ENCODE measurements at regions not wholly inside any gene's neighbourhood (a gene's known extent, or its start where the extent isn't known, plus 50 kb on each side); places are given as distances from the start of the nearest gene placed in this dataset.

- peaks cover 5% of the 10 kb centered on the region for H3K27me3 Mint-ChIP-seq (ENCODE audit: unreplicated experiment)
- no peak overlapping the region for H3K4me3 Mint-ChIP-seq (ENCODE audit: low read depth, unreplicated experiment)
- TF ChIP-seq CTCF (IDR thresholded peaks at IDR 0.05; ENCODE audit: unreplicated experiment) = no peak
- no TSS peak for BruUV-seq (replicated peaks)
- no peaks in the 10 kb centered on the region for H3K36me3 Mint-ChIP-seq (ENCODE audit: insufficient read depth, unreplicated experiment)
- DNase-seq = no peak
- H3K9me3 Mint-ChIP-seq (ENCODE audit: low read depth, unreplicated experiment) = no peaks in the 10 kb centered on the region
- no peaks in the 10 kb centered on the region for H3K4me1 Mint-ChIP-seq (ENCODE audit: low read depth, unreplicated experiment)
- CTCF ChIA-PET = no interaction called here
- intact Hi-C loops (cut with micrococcal nuclease; ENCODE audit: unreplicated experiment) = no loop called here
- no peak overlapping the region for H3K27ac Mint-ChIP-seq (ENCODE audit: unreplicated experiment)
Observed at GRCh38 chr2:136486115-136486514, 279.2 kb upstream of the THSD7B start.

GRCh38 chr2:136482966-136483365 lies 282.4 kb upstream of the THSD7B start:
- Mint-ChIP-seq H3K4me3 (ENCODE audit: low read depth, unreplicated experiment) (no peak overlapping the region), H3K4me1 (ENCODE audit: low read depth, unreplicated experiment) (no peaks in the 10 kb centered on the region), H3K27ac (ENCODE audit: unreplicated experiment) (no peak overlapping the region), H3K27me3 (ENCODE audit: unreplicated experiment) (no peaks in the 10 kb centered on the region), H3K9me3 (ENCODE audit: low read depth, unreplicated experiment) (peaks cover 4% of the 10 kb centered on the region), H3K36me3 (ENCODE audit: insufficient read depth, unreplicated experiment) (no peaks in the 10 kb centered on the region)
- intact Hi-C loops (cut with micrococcal nuclease; ENCODE audit: unreplicated experiment) = no loop called here
- CTCF ChIA-PET = no interaction called here
- no peak for DNase-seq
- TF ChIP-seq CTCF (IDR thresholded peaks at IDR 0.05; ENCODE audit: unreplicated experiment) = no peak
- no TSS peak for BruUV-seq (replicated peaks)

GRCh38 chr2:136482006-136482405 lies 283.3 kb upstream of the THSD7B start:
- Mint-ChIP-seq H3K36me3 (ENCODE audit: insufficient read depth, unreplicated experiment) (no peaks in the 10 kb centered on the region), H3K4me3 (ENCODE audit: low read depth, unreplicated experiment) (no peak overlapping the region), H3K27ac (ENCODE audit: unreplicated experiment) (no peak overlapping the region), H3K27me3 (ENCODE audit: unreplicated experiment) (no peaks in the 10 kb centered on the region), H3K9me3 (ENCODE audit: low read depth, unreplicated experiment) (peaks cover 4% of the 10 kb centered on the region), H3K4me1 (ENCODE audit: low read depth, unreplicated experiment) (no peaks in the 10 kb centered on the region)
- intact Hi-C loops (cut with micrococcal nuclease; ENCODE audit: unreplicated experiment) = no loop called here
- TF ChIP-seq CTCF (IDR thresholded peaks at IDR 0.05; ENCODE audit: unreplicated experiment) = no peak
- BruUV-seq (replicated peaks) = no TSS peak
- no peak for DNase-seq
- CTCF ChIA-PET = no interaction called here

GRCh38 chr2:136479696-136480095 lies 285.6 kb upstream of the THSD7B start:
- intact Hi-C loops (cut with micrococcal nuclease; ENCODE audit: unreplicated experiment) = no loop called here
- H3K27me3 Mint-ChIP-seq (ENCODE audit: unreplicated experiment) = no peaks in the 10 kb centered on the region
- H3K4me1 Mint-ChIP-seq (ENCODE audit: low read depth, unreplicated experiment) = no peaks in the 10 kb centered on the region
- CTCF ChIA-PET = no interaction called here
- no peaks in the 10 kb centered on the region for H3K36me3 Mint-ChIP-seq (ENCODE audit: insufficient read depth, unreplicated experiment)
- peaks cover 4% of the 10 kb centered on the region for H3K9me3 Mint-ChIP-seq (ENCODE audit: low read depth, unreplicated experiment)
- no peak for DNase-seq
- no peak overlapping the region for H3K4me3 Mint-ChIP-seq (ENCODE audit: low read depth, unreplicated experiment)
- BruUV-seq (replicated peaks) = no TSS peak
- TF ChIP-seq CTCF (IDR thresholded peaks at IDR 0.05; ENCODE audit: unreplicated experiment) = no peak
- H3K27ac Mint-ChIP-seq (ENCODE audit: unreplicated experiment) = no peak overlapping the region
